ENCODE measurements at regions not wholly inside any gene's neighbourhood (a gene's known extent, or its start where the extent isn't known, plus 50 kb on each side); places are given as distances from the start of the nearest gene placed in this dataset.

DNA sequence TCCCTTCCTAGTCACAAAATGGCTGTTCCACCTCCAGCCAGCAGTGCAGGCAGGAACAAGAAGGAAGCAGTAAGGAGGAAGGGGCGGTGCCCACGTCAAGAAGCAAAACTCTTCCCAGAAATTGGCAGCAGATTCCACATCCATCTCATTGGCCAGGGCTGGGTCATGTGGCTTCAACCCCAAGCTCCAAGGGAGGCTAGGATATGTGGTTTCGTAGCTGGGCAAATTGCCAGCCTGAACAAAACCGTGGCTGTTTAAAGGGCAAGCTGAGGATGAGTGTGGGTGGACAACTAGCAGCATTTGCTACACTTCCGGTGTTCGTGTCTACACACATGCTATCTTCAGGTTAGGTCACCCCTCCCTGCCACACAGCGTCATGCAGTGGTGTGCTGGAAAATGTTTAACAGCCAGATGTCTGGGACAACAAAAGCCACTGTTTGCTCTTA, 92.1 kb upstream of the MAP1B start:
- peak overlapping the region; percentile 42 for H2AFZ ChIP-seq (ENCODE audit: low read length)
- intact Hi-C loops (cut with micrococcal nuclease; ENCODE audit: unreplicated experiment) (no loop called here), in situ Hi-C loops (cut with HindIII; ENCODE audit: extremely low pct_ligation_motif_present, low pct_unique_long_range_greater_than_20kb) (loop anchor here (25.0 kb wide), 1 partner anchor 228 kb away; no protein-coding TSS in a partner anchor)
- BruUV-seq (replicated peaks), result no TSS peak
- ATAC-seq (peak; percentile 55; the same call in 2 of the 3 replicates), DNase-seq (ENCODE audit: low spot score) (peak; percentile 24), FAIRE-seq (no peak)
- POLR2A ChIA-PET, result no interaction called here
- peak; percentile 24; the same call in 1 of the 2 replicates for TF ChIP-seq SALL1 (CRISPR knock-in tag; IDR thresholded peaks at IDR 0.05)
- no peak for TF ChIP-seq ZNF343 (CRISPR knock-in tag; IDR thresholded peaks at IDR 0.05)
- peak; percentile 61; the same call in 1 of the 2 replicates for TF ChIP-seq ZNF264 (CRISPR knock-in tag; IDR thresholded peaks at IDR 0.05)
- TF ChIP-seq ZNF589 (CRISPR knock-in tag; conservative IDR thresholded peaks at IDR 0.05), result no peak
- peak; percentile 17; the same call in 1 of the 2 replicates for TF ChIP-seq GABPA (IDR thresholded peaks at IDR 0.05; ENCODE audit: low read depth, low read length)
- TF ChIP-seq GABPA (CRISPR knock-in tag; IDR thresholded peaks at IDR 0.05; ENCODE audit: low read depth), result peak; percentile 63
- TF ChIP-seq FOSL2 (CRISPR knock-in tag; IDR thresholded peaks at IDR 0.05), result peak; percentile 18; the same call in 1 of the 2 replicates
- TF ChIP-seq ETV5 (CRISPR knock-in tag; IDR thresholded peaks at IDR 0.05; ENCODE audit: borderline replicate concordance), result peak; percentile 41; the same call in 1 of the 2 replicates
- TF ChIP-seq, protein P1, sequence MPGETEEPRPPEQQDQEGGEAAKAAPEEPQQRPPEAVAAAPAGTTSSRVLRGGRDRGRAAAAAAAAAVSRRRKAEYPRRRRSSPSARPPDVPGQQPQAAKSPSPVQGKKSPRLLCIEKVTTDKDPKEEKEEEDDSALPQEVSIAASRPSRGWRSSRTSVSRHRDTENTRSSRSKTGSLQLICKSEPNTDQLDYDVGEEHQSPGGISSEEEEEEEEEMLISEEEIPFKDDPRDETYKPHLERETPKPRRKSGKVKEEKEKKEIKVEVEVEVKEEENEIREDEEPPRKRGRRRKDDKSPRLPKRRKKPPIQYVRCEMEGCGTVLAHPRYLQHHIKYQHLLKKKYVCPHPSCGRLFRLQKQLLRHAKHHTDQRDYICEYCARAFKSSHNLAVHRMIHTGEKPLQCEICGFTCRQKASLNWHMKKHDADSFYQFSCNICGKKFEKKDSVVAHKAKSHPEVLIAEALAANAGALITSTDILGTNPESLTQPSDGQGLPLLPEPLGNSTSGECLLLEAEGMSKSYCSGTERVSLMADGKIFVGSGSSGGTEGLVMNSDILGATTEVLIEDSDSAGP (CRISPR knock-in tag; IDR thresholded peaks at IDR 0.05; ENCODE audit: borderline replicate concordance), result peak; percentile 52
- TF ChIP-seq HDAC1 (CRISPR knock-in tag; IDR thresholded peaks at IDR 0.05), result 0 out of 2 replicates have a peak, but pooled peaks have one; percentile 20
- TF ChIP-seq ZNF7 (CRISPR knock-in tag; IDR thresholded peaks at IDR 0.05), result peak; percentile 67
- peak; percentile 62 for TF ChIP-seq GABPB1 (CRISPR knock-in tag; IDR thresholded peaks at IDR 0.05)
- TF ChIP-seq NFYB (CRISPR knock-in tag; IDR thresholded peaks at IDR 0.05), result peak; percentile 73
- no peak for TF ChIP-seq HMG20B (CRISPR knock-in tag; conservative IDR thresholded peaks at IDR 0.05)
- 0 out of 2 replicates have a peak, but pooled peaks have one; percentile 31 for TF ChIP-seq ELF1 (CRISPR knock-in tag; IDR thresholded peaks at IDR 0.05)
- TF ChIP-seq SRY (CRISPR knock-in tag; IDR thresholded peaks at IDR 0.05), result no peak
- peak; percentile 63 for TF ChIP-seq NFYC (CRISPR knock-in tag; IDR thresholded peaks at IDR 0.05)
- H3K27me3 ChIP-seq (ENCODE audit: control insufficient read depth in 1 of 2, insufficient read depth in 2 of 2, low read length in 2 of 2), result no peaks in the 10 kb centered on the region; a peak in 1 of 5 replicates
- H3K27ac ChIP-seq (ENCODE audit: extremely low read length, insufficient read depth, low read length), result no peak overlapping the region
- H4K20me1 ChIP-seq (ENCODE audit: insufficient read depth, low read length), result no peaks in the 10 kb centered on the region
- 4% methylated on average over 7 of the region's 7 CpGs for WGBS (ENCODE audit: low lambda C conversion rate)
- peak overlapping the region; percentile 65 for H3K4me2 ChIP-seq (ENCODE audit: low read depth, low read length)
- CTCF ChIA-PET (ENCODE audit: low intra/inter-chr PET ratio, low total read pairs), result no interaction called here
- H3K9ac ChIP-seq (ENCODE audit: insufficient read depth, low read depth, low read length), result no peak overlapping the region
- no peaks in the 10 kb centered on the region for H3K9me3 ChIP-seq (ENCODE audit: low read length)
- peaks cover 6% of the 10 kb centered on the region; the same call in 1 of the 2 replicates for H3K4me1 ChIP-seq (ENCODE audit: insufficient read depth, low read length)
- H3K79me2 ChIP-seq (ENCODE audit: insufficient read depth, low read length), result no peaks in the 10 kb centered on the region
- H3K4me3 ChIP-seq (replicated peaks in 1 of 3; ENCODE audit: insufficient read depth in 1 of 3, low read depth in 2 of 3, low read length in 3 of 3), result peak overlapping the region in 1 of 3 experiments; percentile 35; a peak in 1 of 6 replicates
- no peaks in the 10 kb centered on the region for H3K36me3 ChIP-seq (replicated peaks in 1 of 2; ENCODE audit: control insufficient read depth in 1 of 2, insufficient read depth in 2 of 2, low read length in 2 of 2)
